Activated CD8-positive, alpha-beta T cell treated with anti-CD3 and anti-CD28 coated beads for 36 hours (primary cell): ENCODE measurements at regions not wholly inside any gene's neighbourhood (a gene's known extent, or its start where the extent isn't known, plus 50 kb on each side); places are given as distances from the start of the nearest gene placed in this dataset.

Source experiments
- ATAC-seq: fragments of 200-7000 bp; cut with Tn5 transposase; one replicate; pipeline ENCODE4 v1.10.0; 2021; ENCODE audit warnings: mild to moderate bottlenecking, moderate library complexity
- CTCF ChIA-PET: fragments of 350-600 bp; sonication (Branson Sonifier 250); formaldehyde crosslinking; loops from one replicate; lab custom pipeline; 2021; ENCODE audit warnings: antibody characterized with exemption; lab: Charles Lee
- POLR2A ChIA-PET: fragments of 350-600 bp; sonication (Branson Sonifier 250); formaldehyde crosslinking; loops from one replicate; lab custom pipeline; 2021; ENCODE audit warnings: antibody characterized with exemption; lab: Charles Lee
- DNase-seq: peaks from one replicate; pipeline ENCODE4 v3.0.0-alpha.2; 2020
- H3K27ac Mint-ChIP-seq: one replicate; pipeline ENCODE4 v1.8.0; 2021; ENCODE audit warnings: mild to moderate bottlenecking, mixed read lengths
- H3K27me3 Mint-ChIP-seq: one replicate; pipeline ENCODE4 v1.8.0; 2021; ENCODE audit warnings: mixed read lengths
- H3K36me3 Mint-ChIP-seq: one replicate; pipeline ENCODE4 v1.8.0; 2021; ENCODE audit warnings: low read depth, mixed read lengths
- H3K4me1 Mint-ChIP-seq: one replicate; pipeline ENCODE4 v1.8.0; 2021; ENCODE audit warnings: low read depth, mixed read lengths
- H3K4me3 Mint-ChIP-seq: one replicate; pipeline ENCODE4 v1.8.0; 2021; ENCODE audit warnings: mild to moderate bottlenecking, moderate library complexity, mixed read lengths
- H3K9me3 Mint-ChIP-seq: one replicate; pipeline ENCODE4 v1.8.0; 2021; ENCODE audit warnings: mixed read lengths
- CTCF ChIP-seq: fragments of 200-600 bp; IDR thresholded peaks from one replicate; pipeline ENCODE4 v1.8.0; 2022; ENCODE audit warnings: antibody characterized with exemption, mild to moderate bottlenecking
- intact Hi-C: fragments of 100-400 bp; cut with micrococcal nuclease; formaldehyde crosslinking; loops from one replicate; pipeline ENCODE4 v1.10.0; 2022

- peaks cover 8% of the 10 kb centered on the region for H3K27me3 Mint-ChIP-seq
- no peak overlapping the region for H3K4me3 Mint-ChIP-seq
- ChIA-PET POLR2A (no interaction called here), CTCF (no interaction called here)
- H3K36me3 Mint-ChIP-seq, result no peaks in the 10 kb centered on the region
- ATAC-seq, result no peak
- no peak overlapping the region for H3K27ac Mint-ChIP-seq
- DNase-seq, result no peak
- peaks cover 2% of the 10 kb centered on the region for H3K9me3 Mint-ChIP-seq
- intact Hi-C loops, result no loop called here
- H3K4me1 Mint-ChIP-seq, result no peaks in the 10 kb centered on the region
- TF ChIP-seq CTCF, result no peak
Measured at GRCh38 chr6:169344750-169345065, 91.1 kb upstream of the THBS2 start.

- Mint-ChIP-seq H3K27ac (no peak overlapping the region), H3K36me3 (no peaks in the 10 kb centered on the region), H3K27me3 (peaks cover 5% of the 10 kb centered on the region), H3K4me3 (no peak overlapping the region), H3K9me3 (no peaks in the 10 kb centered on the region), H3K4me1 (no peaks in the 10 kb centered on the region)
- CTCF ChIA-PET, result no interaction called here
- POLR2A ChIA-PET, result no interaction called here
- no peak for DNase-seq
- no peak for ATAC-seq
- intact Hi-C loops, result no loop called here
- TF ChIP-seq CTCF, result no peak
Measured at GRCh38 chr6:169343886-169344749, 90.5 kb upstream of the THBS2 start.

DNA sequence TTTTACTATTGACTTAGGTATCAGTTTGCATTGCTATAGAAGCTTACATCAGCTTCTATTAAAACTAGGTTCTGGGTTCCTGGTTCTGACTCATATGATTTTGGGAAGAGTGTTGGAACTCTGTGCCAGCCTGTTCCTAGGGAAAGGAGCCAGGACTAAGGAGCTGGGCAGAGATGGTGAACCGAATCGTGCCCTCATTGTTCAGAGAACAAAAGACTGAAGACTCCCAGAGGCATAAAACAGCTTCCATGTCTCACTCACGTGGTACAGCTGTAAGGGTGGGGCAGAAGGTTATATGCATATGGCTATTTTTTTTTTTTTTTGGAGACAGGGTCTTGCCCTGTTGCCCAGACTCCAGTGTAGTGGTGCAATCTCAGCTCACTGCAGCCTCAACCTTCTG, 89.1 kb upstream of the THBS2 start:
- H3K27ac Mint-ChIP-seq, result no peak overlapping the region
- no peaks in the 10 kb centered on the region for H3K36me3 Mint-ChIP-seq
- DNase-seq (no peak), ATAC-seq (no peak)
- H3K27me3 Mint-ChIP-seq, result peaks cover 5% of the 10 kb centered on the region
- CTCF ChIA-PET, result no interaction called here
- no peaks in the 10 kb centered on the region for H3K4me1 Mint-ChIP-seq
- TF ChIP-seq CTCF, result no peak
- H3K9me3 Mint-ChIP-seq, result no peaks in the 10 kb centered on the region
- POLR2A ChIA-PET, result no interaction called here
- no peak overlapping the region for H3K4me3 Mint-ChIP-seq
- intact Hi-C loops, result no loop called here

DNA sequence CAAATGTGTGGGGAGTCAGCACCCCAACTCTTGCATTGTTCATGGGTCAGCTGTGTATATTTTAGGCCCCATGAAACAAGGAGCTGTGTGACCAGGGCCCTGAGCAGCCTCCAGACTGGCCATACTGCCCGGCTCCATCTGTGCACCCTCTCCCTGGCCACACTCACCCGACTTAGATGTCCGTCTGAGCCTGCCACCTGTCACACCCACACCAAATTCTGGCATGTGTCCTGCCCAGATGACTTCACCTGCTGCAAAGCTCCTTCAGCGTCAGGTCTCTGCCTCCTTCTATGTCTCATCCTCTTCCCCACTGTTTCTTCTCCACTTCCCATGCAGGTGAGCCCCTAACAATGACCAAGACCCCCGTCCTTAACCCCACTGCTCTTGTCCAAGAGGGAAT, 88.1 kb upstream of the THBS2 start:
- H3K9me3 Mint-ChIP-seq, result no peaks in the 10 kb centered on the region
- ChIA-PET POLR2A (no interaction called here), CTCF (no interaction called here)
- no peak for ATAC-seq
- intact Hi-C loops, result no loop called here
- H3K4me3 Mint-ChIP-seq, result no peak overlapping the region
- H3K4me1 Mint-ChIP-seq, result no peaks in the 10 kb centered on the region
- H3K27ac Mint-ChIP-seq, result no peak overlapping the region
- DNase-seq, result no peak
- H3K36me3 Mint-ChIP-seq, result no peaks in the 10 kb centered on the region
- H3K27me3 Mint-ChIP-seq, result peaks cover 5% of the 10 kb centered on the region
- TF ChIP-seq CTCF, result no peak

- no peak overlapping the region for H3K27ac Mint-ChIP-seq
- H3K4me1 Mint-ChIP-seq, result no peaks in the 10 kb centered on the region
- no peak overlapping the region for H3K4me3 Mint-ChIP-seq
- intact Hi-C loops, result no loop called here
- POLR2A ChIA-PET, result interaction anchor here (1.6 kb wide), 1 partner anchor 9 kb away, joined by 3 read pairs; no protein-coding TSS in a partner anchor
- CTCF ChIA-PET, result no interaction called here
- no peak for DNase-seq
- no peak for ATAC-seq
- no peak for TF ChIP-seq CTCF
- peaks cover 5% of the 10 kb centered on the region for H3K27me3 Mint-ChIP-seq
- H3K36me3 Mint-ChIP-seq, result no peaks in the 10 kb centered on the region
- H3K9me3 Mint-ChIP-seq, result no peaks in the 10 kb centered on the region
Measured at GRCh38 chr6:169341065-169341464, 87.4 kb upstream of the THBS2 start.
